ENCODE measurements at regions not wholly inside any gene's neighbourhood (a gene's known extent, or its start where the extent isn't known, plus 50 kb on each side); places are given as distances from the start of the nearest gene placed in this dataset.

DNA sequence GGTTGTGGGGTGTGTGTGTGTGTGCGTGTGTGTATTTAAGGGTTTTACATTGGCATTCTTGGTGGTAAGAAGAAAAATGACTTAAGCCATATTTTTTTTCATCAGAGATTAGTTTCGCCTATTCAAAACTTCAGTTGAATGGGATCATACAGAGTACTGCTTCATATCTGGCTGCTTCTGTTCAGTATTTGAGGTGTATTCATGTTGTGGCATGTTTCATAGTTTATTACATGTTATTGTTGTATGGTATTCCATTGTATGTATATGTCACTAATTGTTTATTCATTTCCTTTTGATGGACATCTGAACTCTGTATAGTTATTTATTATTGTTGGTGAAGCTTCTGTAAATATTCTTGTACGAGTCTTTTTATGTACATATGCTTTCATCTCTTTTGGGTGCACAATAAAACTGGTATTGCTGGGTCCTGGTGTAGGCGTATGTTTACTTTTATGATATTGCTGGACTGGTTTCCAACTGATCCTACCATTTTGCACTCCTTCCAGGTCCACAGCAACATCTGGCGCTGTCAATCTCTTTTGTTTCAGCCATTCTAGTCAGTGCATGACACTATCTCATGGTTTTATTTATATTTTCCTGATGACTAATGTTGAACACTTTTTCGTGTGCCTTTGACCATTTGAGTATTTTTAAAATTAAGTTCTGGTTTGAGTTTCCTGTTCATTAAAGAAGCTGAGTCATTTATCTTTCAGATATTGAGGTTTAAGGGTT lies 77.4 kb upstream of the MAF start:
- TF ChIP-seq, protein P1, sequence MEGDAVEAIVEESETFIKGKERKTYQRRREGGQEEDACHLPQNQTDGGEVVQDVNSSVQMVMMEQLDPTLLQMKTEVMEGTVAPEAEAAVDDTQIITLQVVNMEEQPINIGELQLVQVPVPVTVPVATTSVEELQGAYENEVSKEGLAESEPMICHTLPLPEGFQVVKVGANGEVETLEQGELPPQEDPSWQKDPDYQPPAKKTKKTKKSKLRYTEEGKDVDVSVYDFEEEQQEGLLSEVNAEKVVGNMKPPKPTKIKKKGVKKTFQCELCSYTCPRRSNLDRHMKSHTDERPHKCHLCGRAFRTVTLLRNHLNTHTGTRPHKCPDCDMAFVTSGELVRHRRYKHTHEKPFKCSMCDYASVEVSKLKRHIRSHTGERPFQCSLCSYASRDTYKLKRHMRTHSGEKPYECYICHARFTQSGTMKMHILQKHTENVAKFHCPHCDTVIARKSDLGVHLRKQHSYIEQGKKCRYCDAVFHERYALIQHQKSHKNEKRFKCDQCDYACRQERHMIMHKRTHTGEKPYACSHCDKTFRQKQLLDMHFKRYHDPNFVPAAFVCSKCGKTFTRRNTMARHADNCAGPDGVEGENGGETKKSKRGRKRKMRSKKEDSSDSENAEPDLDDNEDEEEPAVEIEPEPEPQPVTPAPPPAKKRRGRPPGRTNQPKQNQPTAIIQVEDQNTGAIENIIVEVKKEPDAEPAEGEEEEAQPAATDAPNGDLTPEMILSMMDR (conservative IDR thresholded peaks at IDR 0.05), result no peak
- no peak for TF ChIP-seq ZFX (IDR thresholded peaks at IDR 0.05)

All from C4-2B (cell line).